ENCODE measurements at regions not wholly inside any gene's neighbourhood (a gene's known extent, or its start where the extent isn't known, plus 50 kb on each side); places are given as distances from the start of the nearest gene placed in this dataset.

GRCh38 chr17:73906896-73907870 lies 262.9 kb upstream of the SDK2 start:
- Histone ChIP-seq H3K27ac (ENCODE audit: low read length) (no peak overlapping the region), H3K36me3 (ENCODE audit: control insufficient read depth, insufficient read depth, low read length) (no peaks in the 10 kb centered on the region), H3K27me3 (ENCODE audit: control insufficient read depth, insufficient read depth, low read length) (peaks cover 14% of the 10 kb centered on the region), H3K4me1 (ENCODE audit: control insufficient read depth, insufficient read depth, low read length) (peaks cover 5% of the 10 kb centered on the region), H3K4me3 (ENCODE audit: low read length) (no peak overlapping the region), H3K9me3 (ENCODE audit: control insufficient read depth, insufficient read depth, low read length) (no peaks in the 10 kb centered on the region)
- intact Hi-C loops (cut with micrococcal nuclease): no loop called here
- WGBS (ENCODE audit: insufficient coverage): 69% methylated on average over 9 of the region's 18 CpGs
- Mint-ChIP-seq H3K27me3 (ENCODE audit: low read depth in 2 of 2) (peaks cover 9 to 14% of the 10 kb centered on the region in 2 donors), H3K36me3 (no peaks in the 10 kb centered on the region), H3K9me3 (no peaks in the 10 kb centered on the region), H3K27ac (no peak overlapping the region), H3K4me1 (peaks cover 3 to 13% of the 10 kb centered on the region in 2 donors), H3K4me3 (no peak overlapping the region)
- TF ChIP-seq CTCF (IDR thresholded peaks at IDR 0.05): no peak
- ATAC-seq: no peak
- no peak for DNase-seq

- peaks cover 4% of the 10 kb centered on the region for H3K4me1 ChIP-seq (ENCODE audit: control insufficient read depth, insufficient read depth, low read length)
- intact Hi-C loops (cut with micrococcal nuclease): no loop called here
- H3K36me3 ChIP-seq (ENCODE audit: control insufficient read depth, insufficient read depth, low read length): no peaks in the 10 kb centered on the region
- no peak for TF ChIP-seq CTCF (IDR thresholded peaks at IDR 0.05)
- Mint-ChIP-seq H3K4me3 (no peak overlapping the region), H3K4me1 (peaks cover 11 to 13% of the 10 kb centered on the region in 2 donors), H3K9me3 (no peaks in the 10 kb centered on the region), H3K36me3 (no peaks in the 10 kb centered on the region), H3K27ac (no peak overlapping the region), H3K27me3 (ENCODE audit: low read depth in 2 of 2) (peaks cover 9 to 14% of the 10 kb centered on the region in 2 donors)
- no peaks in the 10 kb centered on the region for H3K9me3 ChIP-seq (ENCODE audit: control insufficient read depth, insufficient read depth, low read length)
- DNase-seq (no peak), ATAC-seq (no peak)
- no peak overlapping the region for H3K4me3 ChIP-seq (ENCODE audit: low read length)
- peaks cover 10% of the 10 kb centered on the region for H3K27me3 ChIP-seq (ENCODE audit: control insufficient read depth, insufficient read depth, low read length)
- H3K27ac ChIP-seq (ENCODE audit: low read length): no peak overlapping the region
- 83% methylated on average over 7 of the region's 7 CpGs for WGBS (ENCODE audit: insufficient coverage)
These were observed 264.9 kb upstream of the SDK2 start for GRCh38 chr17:73909186-73909585.

- H3K4me1 ChIP-seq (ENCODE audit: control insufficient read depth, insufficient read depth, low read length): peaks cover 10% of the 10 kb centered on the region
- H3K36me3 ChIP-seq (ENCODE audit: control insufficient read depth, insufficient read depth, low read length): no peaks in the 10 kb centered on the region
- no peak overlapping the region for H3K4me3 Mint-ChIP-seq
- intact Hi-C loops (cut with micrococcal nuclease): no loop called here
- WGBS (ENCODE audit: insufficient coverage): 75% methylated on average over 3 of the region's 4 CpGs
- peaks cover under 1 to 2% of the 10 kb centered on the region in 2 donors for H3K9me3 Mint-ChIP-seq
- H3K27me3 Mint-ChIP-seq (ENCODE audit: low read depth in 2 of 2): peaks cover 9 to 14% of the 10 kb centered on the region in 2 donors
- H3K9me3 ChIP-seq (ENCODE audit: control insufficient read depth, insufficient read depth, low read length): peaks cover 4% of the 10 kb centered on the region
- H3K27ac ChIP-seq (ENCODE audit: low read length): no peak overlapping the region
- no peak overlapping the region for H3K4me3 ChIP-seq (ENCODE audit: low read length)
- peaks cover 10% of the 10 kb centered on the region for H3K27me3 ChIP-seq (ENCODE audit: control insufficient read depth, insufficient read depth, low read length)
- TF ChIP-seq CTCF (IDR thresholded peaks at IDR 0.05): no peak
- H3K36me3 Mint-ChIP-seq: peaks cover 5% of the 10 kb centered on the region
- H3K4me1 Mint-ChIP-seq: peaks cover 19 to 21% of the 10 kb centered on the region in 2 donors
- H3K27ac Mint-ChIP-seq: no peak overlapping the region
- ATAC-seq: no peak
- DNase-seq: no peak
These were observed 266.0 kb upstream of the SDK2 start for GRCh38 chr17:73910206-73910605.
